ENCODE measurements at regions not wholly inside any gene's neighbourhood (a gene's known extent, or its start where the extent isn't known, plus 50 kb on each side); places are given as distances from the start of the nearest gene placed in this dataset.

DNA sequence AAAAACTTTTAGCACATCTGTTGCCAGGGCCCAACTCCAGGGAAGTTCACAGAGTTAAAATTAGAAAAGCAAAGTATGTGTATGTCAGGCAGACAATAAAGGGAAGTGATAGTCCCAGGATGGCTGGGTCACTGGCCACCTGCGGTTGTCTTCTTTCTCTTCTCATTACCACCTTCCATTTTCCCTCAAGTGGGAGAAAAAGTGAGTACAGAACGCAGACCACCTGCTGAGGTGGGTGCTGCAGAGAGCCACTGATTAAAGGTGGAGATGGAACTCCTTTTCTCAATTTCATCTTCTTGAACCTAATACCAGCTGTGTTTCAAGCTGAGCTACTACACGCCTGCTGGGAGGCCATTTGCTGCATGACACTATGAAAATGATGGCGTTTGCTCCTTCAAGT lies 88.8 kb upstream of the PDE4B start:
- Histone ChIP-seq H3K4ac (ENCODE audit: low read depth in 1 of 2, low read length in 2 of 2) (no peak overlapping the region), H3K4me2 (ENCODE audit: low read length, poor library complexity, severe bottlenecking) (no peak overlapping the region), H3K9me3 (ENCODE audit: control insufficient read depth, low read length) (no peaks in the 10 kb centered on the region), H3K4me3 (ENCODE audit: insufficient read depth in 1 of 2, low read depth in 1 of 2, low read length in 2 of 2) (no peak overlapping the region), H3K27me3 (ENCODE audit: control insufficient read depth in 1 of 2, insufficient read depth in 1 of 2, low read length in 2 of 2) (peaks cover 0 to 16% of the 10 kb centered on the region in 2 experiments), H4K91ac (ENCODE audit: low read length) (no peak overlapping the region), H3K27ac (ENCODE audit: low read length, poor library complexity, severe bottlenecking) (no peak overlapping the region), H4K8ac (ENCODE audit: low read length) (no peak overlapping the region), H2AFZ (ENCODE audit: low read depth, low read length) (no peak overlapping the region), H2BK120ac (ENCODE audit: low read depth, low read length) (no peak overlapping the region), H3K18ac (ENCODE audit: low read depth in 1 of 2, low read length in 2 of 2) (no peak overlapping the region), H3K79me1 (replicated peaks; ENCODE audit: low read length, poor library complexity, severe bottlenecking) (no peaks in the 10 kb centered on the region), H3K23ac (ENCODE audit: low read length in 2 of 2) (no peak overlapping the region), H3K9ac (ENCODE audit: low read length) (no peak overlapping the region), H2AK5ac (ENCODE audit: low read length, severe bottlenecking) (no peak overlapping the region), H2BK12ac (ENCODE audit: low read length in 2 of 2) (no peak overlapping the region), H2BK15ac (ENCODE audit: low read depth, poor library complexity, severe bottlenecking) (no peak overlapping the region), H3K4me1 (ENCODE audit: control insufficient read depth, insufficient read depth, low read depth, low read length) (no peaks in the 10 kb centered on the region), H2BK5ac (ENCODE audit: low read depth, low read length, poor library complexity, severe bottlenecking) (no peak overlapping the region), H3K36me3 (ENCODE audit: control insufficient read depth in 1 of 2, insufficient read depth in 2 of 2, low read depth in 1 of 2, low read length in 2 of 2) (no peaks in the 10 kb centered on the region), H3K14ac (ENCODE audit: low read length in 2 of 2) (no peak overlapping the region)
- no peak for DNase-seq
- WGBS: 90% methylated on average over 3 of the region's 4 CpGs

- Histone ChIP-seq H3K4me2 (ENCODE audit: low read length, poor library complexity, severe bottlenecking) (no peak overlapping the region), H3K9ac (ENCODE audit: low read length) (no peak overlapping the region), H2BK5ac (ENCODE audit: low read depth, low read length, poor library complexity, severe bottlenecking) (no peak overlapping the region)
Measured at GRCh38 chr1:65704318-65704717, 88.4 kb upstream of the PDE4B start.

GRCh38 chr1:65717815-65718454 lies 74.8 kb upstream of the PDE4B start:
- Histone ChIP-seq H3K4ac (ENCODE audit: low read depth in 1 of 2, low read length in 2 of 2) (no peak overlapping the region), H3K18ac (ENCODE audit: low read depth in 1 of 2, low read length in 2 of 2) (no peak overlapping the region), H3K9me3 (ENCODE audit: control insufficient read depth, low read length) (no peaks in the 10 kb centered on the region), H3K27ac (ENCODE audit: low read length, poor library complexity, severe bottlenecking) (no peak overlapping the region), H3K23ac (ENCODE audit: low read length in 2 of 2) (no peak overlapping the region), H2AK5ac (ENCODE audit: low read length, severe bottlenecking) (no peak overlapping the region), H4K8ac (ENCODE audit: low read length) (no peak overlapping the region), H2AFZ (ENCODE audit: low read depth, low read length) (no peak overlapping the region), H3K4me2 (ENCODE audit: low read length, poor library complexity, severe bottlenecking) (no peak overlapping the region), H2BK5ac (ENCODE audit: low read depth, low read length, poor library complexity, severe bottlenecking) (no peak overlapping the region), H2BK15ac (ENCODE audit: low read depth, poor library complexity, severe bottlenecking) (no peak overlapping the region), H2BK12ac (ENCODE audit: low read length in 2 of 2) (no peak overlapping the region), H3K79me1 (replicated peaks; ENCODE audit: low read length, poor library complexity, severe bottlenecking) (no peaks in the 10 kb centered on the region), H3K4me1 (ENCODE audit: control insufficient read depth, insufficient read depth, low read depth, low read length) (no peaks in the 10 kb centered on the region), H2BK120ac (ENCODE audit: low read depth, low read length) (no peak overlapping the region), H3K14ac (ENCODE audit: low read length in 2 of 2) (no peak overlapping the region), H3K27me3 (ENCODE audit: control insufficient read depth in 1 of 2, insufficient read depth in 1 of 2, low read length in 2 of 2) (peaks cover 0 to 7% of the 10 kb centered on the region in 2 experiments), H3K36me3 (ENCODE audit: control insufficient read depth in 1 of 2, insufficient read depth in 2 of 2, low read depth in 1 of 2, low read length in 2 of 2) (no peaks in the 10 kb centered on the region), H3K9ac (ENCODE audit: low read length) (no peak overlapping the region), H3K4me3 (ENCODE audit: insufficient read depth in 1 of 2, low read depth in 1 of 2, low read length in 2 of 2) (no peak overlapping the region), H4K91ac (ENCODE audit: low read length) (no peak overlapping the region)
- peak; percentile 19 for DNase-seq
- WGBS: 91% methylated on average over 3 of the region's 3 CpGs

More at GRCh38 chr1:65704318-65704717, 88.4 kb upstream of the PDE4B start:
- Histone ChIP-seq H3K4me3 (ENCODE audit: insufficient read depth in 1 of 2, low read depth in 1 of 2, low read length in 2 of 2) (no peak overlapping the region), H4K91ac (ENCODE audit: low read length) (no peak overlapping the region), H4K8ac (ENCODE audit: low read length) (no peak overlapping the region), H2AK5ac (ENCODE audit: low read length, severe bottlenecking) (no peak overlapping the region), H3K27ac (ENCODE audit: low read length, poor library complexity, severe bottlenecking) (no peak overlapping the region), H3K27me3 (ENCODE audit: control insufficient read depth in 1 of 2, insufficient read depth in 1 of 2, low read length in 2 of 2) (peaks cover 0 to 16% of the 10 kb centered on the region in 2 experiments), H3K4ac (ENCODE audit: low read depth in 1 of 2, low read length in 2 of 2) (no peak overlapping the region), H3K18ac (ENCODE audit: low read depth in 1 of 2, low read length in 2 of 2) (no peak overlapping the region), H3K4me1 (ENCODE audit: control insufficient read depth, insufficient read depth, low read depth, low read length) (no peaks in the 10 kb centered on the region), H2BK15ac (ENCODE audit: low read depth, poor library complexity, severe bottlenecking) (no peak overlapping the region), H3K9me3 (ENCODE audit: control insufficient read depth, low read length) (no peaks in the 10 kb centered on the region), H2BK120ac (ENCODE audit: low read depth, low read length) (no peak overlapping the region), H2AFZ (ENCODE audit: low read depth, low read length) (no peak overlapping the region), H3K23ac (ENCODE audit: low read length in 2 of 2) (no peak overlapping the region), H2BK12ac (ENCODE audit: low read length in 2 of 2) (no peak overlapping the region), H3K14ac (ENCODE audit: low read length in 2 of 2) (no peak overlapping the region), H3K79me1 (replicated peaks; ENCODE audit: low read length, poor library complexity, severe bottlenecking) (no peaks in the 10 kb centered on the region), H3K36me3 (ENCODE audit: control insufficient read depth in 1 of 2, insufficient read depth in 2 of 2, low read depth in 1 of 2, low read length in 2 of 2) (no peaks in the 10 kb centered on the region)
- WGBS: 48% methylated on average over 1 of the region's 2 CpGs
- no peak for DNase-seq

GRCh38 chr1:65719391-65719790 lies 73.3 kb upstream of the PDE4B start:
- DNase-seq: no peak
- Histone ChIP-seq H3K9ac (ENCODE audit: low read length) (no peak overlapping the region), H3K14ac (ENCODE audit: low read length in 2 of 2) (no peak overlapping the region), H3K36me3 (ENCODE audit: control insufficient read depth in 1 of 2, insufficient read depth in 2 of 2, low read depth in 1 of 2, low read length in 2 of 2) (no peaks in the 10 kb centered on the region), H3K4me3 (ENCODE audit: insufficient read depth in 1 of 2, low read depth in 1 of 2, low read length in 2 of 2) (no peak overlapping the region), H2AK5ac (ENCODE audit: low read length, severe bottlenecking) (no peak overlapping the region), H2BK15ac (ENCODE audit: low read depth, poor library complexity, severe bottlenecking) (no peak overlapping the region), H3K4me2 (ENCODE audit: low read length, poor library complexity, severe bottlenecking) (no peak overlapping the region), H3K4me1 (ENCODE audit: control insufficient read depth, insufficient read depth, low read depth, low read length) (no peaks in the 10 kb centered on the region), H2BK5ac (ENCODE audit: low read depth, low read length, poor library complexity, severe bottlenecking) (no peak overlapping the region), H3K27me3 (ENCODE audit: control insufficient read depth in 1 of 2, insufficient read depth in 1 of 2, low read length in 2 of 2) (peaks cover 0 to 13% of the 10 kb centered on the region in 2 experiments), H3K27ac (ENCODE audit: low read length, poor library complexity, severe bottlenecking) (no peak overlapping the region), H2BK120ac (ENCODE audit: low read depth, low read length) (no peak overlapping the region), H3K79me1 (replicated peaks; ENCODE audit: low read length, poor library complexity, severe bottlenecking) (no peaks in the 10 kb centered on the region), H3K9me3 (ENCODE audit: control insufficient read depth, low read length) (no peaks in the 10 kb centered on the region), H3K4ac (ENCODE audit: low read depth in 1 of 2, low read length in 2 of 2) (no peak overlapping the region), H3K23ac (ENCODE audit: low read length in 2 of 2) (no peak overlapping the region), H2AFZ (ENCODE audit: low read depth, low read length) (no peak overlapping the region), H2BK12ac (ENCODE audit: low read length in 2 of 2) (no peak overlapping the region), H3K18ac (ENCODE audit: low read depth in 1 of 2, low read length in 2 of 2) (no peak overlapping the region), H4K8ac (ENCODE audit: low read length) (no peak overlapping the region), H4K91ac (ENCODE audit: low read length) (no peak overlapping the region)
- 77% methylated on average over 5 of the region's 5 CpGs for WGBS
